ENCODE measurements at regions not wholly inside any gene's neighbourhood (a gene's known extent, or its start where the extent isn't known, plus 50 kb on each side); places are given as distances from the start of the nearest gene placed in this dataset.

DNA sequence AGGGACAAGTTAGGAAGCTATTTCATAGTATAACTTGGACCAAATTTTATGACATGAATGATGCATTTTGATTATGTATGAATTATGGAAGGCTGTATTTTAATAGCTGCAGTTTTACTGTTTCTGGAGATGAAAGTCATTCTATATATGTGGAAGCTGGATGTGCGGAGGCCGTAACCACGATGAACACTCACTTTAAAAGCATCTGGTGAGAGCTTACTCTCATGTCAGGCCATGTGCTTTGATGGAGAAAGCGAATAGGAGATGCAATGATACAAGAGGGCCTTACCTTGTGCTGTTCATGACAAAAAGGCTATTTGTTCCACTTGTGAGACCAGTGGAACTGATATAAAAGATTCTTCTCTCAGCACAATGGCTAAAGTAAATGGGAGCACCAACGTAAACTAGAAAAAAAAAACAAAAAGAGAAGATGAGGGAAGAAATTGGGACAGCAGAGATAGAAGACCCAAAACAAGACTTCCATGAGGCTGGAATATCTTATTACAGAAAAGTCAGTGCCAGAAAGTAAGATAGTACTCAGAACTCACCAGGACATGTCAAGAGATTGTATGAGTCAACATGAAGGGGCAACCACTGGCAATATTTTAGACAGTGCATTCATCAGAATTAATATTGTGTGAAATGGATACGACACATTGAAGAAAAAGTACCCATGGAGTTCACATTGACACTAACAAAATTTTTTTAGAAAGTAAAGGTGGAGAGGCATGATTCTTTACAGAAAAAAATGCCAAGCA lies 63.3 kb upstream of the GAB1 start:
- no peak for DNase-seq (ENCODE audit: low spot score)

DNA sequence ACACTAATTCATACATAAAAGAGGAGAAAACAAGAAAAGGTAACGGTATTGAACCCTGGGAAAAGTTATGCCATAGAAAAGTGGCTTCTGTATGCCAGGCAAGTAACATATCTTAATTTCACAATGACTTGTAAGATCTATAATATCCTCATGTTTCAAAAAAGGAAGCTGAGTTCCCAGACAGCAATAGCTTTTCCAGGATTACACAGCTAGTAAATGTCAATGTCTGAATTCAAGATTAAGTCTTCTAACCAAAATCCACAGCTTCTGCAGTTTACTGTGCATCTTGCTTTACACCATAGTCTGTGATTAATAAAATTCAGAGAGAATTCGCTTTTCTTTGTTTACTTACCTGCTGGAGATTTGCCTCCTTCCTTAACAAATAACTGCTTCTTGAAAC lies 55.8 kb upstream of the GAB1 start:
- no peak for DNase-seq (ENCODE audit: low spot score)

DNA sequence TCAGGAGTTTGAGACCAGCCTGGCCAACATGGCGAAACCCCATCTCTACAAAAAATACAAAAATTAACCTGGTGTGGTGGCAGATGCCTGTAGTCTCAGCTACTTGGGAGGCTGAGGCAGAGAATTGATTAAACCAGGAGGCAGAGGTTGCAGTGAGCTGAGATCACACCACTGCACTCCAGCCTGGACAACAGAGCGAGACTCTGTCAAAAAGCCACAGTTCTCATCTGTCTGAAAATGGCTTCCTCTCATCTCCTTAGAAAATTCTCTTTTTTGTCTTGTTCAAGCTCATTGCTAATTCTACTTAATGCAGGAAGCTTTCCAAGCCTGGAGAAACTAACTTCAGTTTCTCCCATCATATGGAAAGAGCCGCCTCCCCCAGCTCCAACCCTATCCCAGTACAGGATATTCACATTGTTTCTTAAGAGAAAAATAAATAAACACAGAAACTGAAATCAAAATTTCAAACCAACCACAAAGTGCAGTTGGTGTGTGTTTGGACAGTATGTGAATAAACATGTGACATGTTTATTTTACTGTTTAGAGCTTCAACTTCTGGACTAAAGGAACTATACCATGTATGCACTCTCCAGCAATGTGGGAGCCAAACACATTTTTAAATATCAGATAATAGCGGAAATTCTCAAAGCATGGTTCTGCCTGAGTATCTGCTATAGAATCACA lies 55.0 kb upstream of the GAB1 start:
- no peak for DNase-seq (ENCODE audit: low spot score)

DNA sequence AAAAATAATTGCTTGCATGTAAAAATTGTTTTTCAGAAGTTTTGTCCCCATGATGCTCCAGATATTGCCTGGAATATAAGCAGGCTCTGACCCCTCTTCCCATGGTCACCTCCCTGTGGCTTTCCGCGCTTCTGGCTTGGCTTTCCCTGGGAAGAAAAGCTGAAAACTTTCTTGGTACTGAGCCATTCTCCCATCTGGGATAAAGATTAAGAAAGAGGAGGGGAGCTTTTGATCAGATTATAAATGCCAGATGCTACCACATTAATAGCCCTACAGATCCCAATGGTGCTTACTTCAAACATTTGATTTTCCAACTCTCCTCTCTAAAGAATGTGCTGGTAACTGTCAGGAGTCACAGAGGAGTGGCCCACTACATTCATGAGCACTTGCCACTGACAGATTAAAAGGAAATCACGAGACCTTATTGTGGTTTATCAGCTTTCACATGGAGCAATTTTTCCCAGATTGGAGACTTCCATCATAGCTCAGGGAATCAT lies 54.4 kb upstream of the GAB1 start:
- no peak for DNase-seq (ENCODE audit: low spot score)

DNA sequence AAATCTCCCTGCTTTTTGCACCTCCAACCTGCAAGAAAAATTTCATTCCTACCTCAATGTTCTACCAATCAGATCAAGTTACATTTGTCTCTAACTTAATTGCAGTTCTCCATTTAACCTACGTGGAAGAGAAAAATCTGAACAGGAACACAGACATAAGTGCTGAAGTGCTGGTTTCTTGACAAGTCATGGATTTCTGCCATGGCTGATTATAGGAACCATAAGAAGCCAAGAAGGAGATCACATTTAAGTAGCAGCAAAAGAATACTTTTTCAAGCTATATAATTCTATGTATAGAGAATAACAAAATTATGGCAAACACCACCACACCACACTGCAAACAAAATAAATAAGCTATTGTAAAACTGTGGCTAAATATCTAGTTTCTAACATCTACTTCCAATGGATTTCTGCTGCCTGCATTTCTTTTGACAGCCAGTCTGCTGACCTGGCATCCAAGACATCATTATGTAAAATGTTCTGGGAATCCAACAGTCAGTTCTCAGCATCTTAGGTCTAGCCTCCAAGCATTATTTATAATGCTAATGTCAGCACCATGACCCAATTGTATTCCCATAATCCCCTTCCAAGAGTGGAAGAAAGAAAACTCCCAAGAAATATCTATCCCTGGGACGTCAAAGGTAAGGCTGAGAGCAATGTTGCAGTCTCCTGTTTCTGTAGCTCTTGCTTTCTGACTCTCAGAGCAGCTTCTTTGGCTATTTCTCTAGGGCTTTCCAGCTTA lies 50.8 kb upstream of the GAB1 start:
- peak; percentile 23 for DNase-seq (ENCODE audit: low spot score)

DNA sequence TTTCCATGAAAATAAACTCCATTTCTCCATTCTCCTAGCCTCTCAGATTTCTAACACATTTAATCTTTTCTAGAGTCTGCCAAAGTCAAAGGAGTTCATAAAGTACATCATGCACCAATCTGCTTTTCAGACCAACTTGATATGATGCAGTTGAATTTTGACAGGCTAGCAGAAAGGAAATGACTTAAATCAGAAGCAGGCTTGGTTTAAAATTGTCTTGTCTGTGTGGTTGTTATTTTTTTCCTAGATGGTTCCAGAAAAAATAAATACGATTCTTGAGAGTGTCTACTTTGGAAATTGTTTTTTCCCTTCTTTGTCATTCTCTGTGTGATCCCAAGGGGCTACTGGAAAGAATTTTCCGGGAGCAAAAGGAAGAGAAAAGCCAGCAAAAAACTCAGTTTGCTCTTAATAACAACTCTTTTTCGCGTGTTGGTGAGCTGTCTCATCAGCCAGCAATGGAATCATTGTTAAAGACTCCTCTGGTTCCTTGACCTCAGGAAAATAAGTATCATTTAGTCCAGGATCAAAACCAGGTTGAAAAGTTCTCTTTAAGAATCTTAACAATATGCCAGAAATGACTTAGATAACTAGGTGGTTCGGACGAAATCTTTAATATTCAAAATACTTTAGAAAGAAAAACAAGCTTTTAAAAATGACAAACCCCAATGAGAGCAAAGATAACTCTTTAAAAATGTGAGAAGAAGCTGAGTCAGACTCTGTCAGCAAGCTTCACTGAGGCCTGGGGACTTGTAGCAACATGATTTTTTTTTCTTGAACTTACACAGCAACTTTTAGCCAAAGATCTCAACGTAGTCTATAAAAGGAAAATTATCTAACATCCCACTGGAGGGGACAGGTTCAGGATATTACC lies 49.7 kb upstream of the GAB1 start:
- peak; percentile 16 for DNase-seq (ENCODE audit: low spot score)

All from globus pallidus (tissue), 1 donor.